ENCODE measurements at regions not wholly inside any gene's neighbourhood (a gene's known extent, or its start where the extent isn't known, plus 50 kb on each side); places are given as distances from the start of the nearest gene placed in this dataset.

DNA sequence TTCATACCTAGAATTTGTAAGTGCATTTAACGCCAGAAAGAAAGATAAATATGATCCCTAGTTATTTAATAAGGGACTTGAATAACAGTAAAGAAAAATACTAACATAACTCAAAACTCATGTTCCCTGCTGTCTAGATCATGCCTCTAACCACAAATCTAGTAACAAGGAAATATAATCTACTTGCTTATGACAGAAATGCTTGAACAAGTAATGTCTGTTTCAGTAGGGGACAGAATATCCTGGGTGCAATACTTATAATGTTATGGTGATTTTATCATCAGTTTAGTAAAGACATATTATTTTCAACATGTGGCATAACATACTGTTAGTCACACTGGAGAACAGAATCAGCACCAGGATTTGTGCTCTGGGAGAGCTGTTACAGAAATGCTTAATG, 861.9 kb upstream of the SLITRK1 start:
- TF ChIP-seq, protein P1, sequence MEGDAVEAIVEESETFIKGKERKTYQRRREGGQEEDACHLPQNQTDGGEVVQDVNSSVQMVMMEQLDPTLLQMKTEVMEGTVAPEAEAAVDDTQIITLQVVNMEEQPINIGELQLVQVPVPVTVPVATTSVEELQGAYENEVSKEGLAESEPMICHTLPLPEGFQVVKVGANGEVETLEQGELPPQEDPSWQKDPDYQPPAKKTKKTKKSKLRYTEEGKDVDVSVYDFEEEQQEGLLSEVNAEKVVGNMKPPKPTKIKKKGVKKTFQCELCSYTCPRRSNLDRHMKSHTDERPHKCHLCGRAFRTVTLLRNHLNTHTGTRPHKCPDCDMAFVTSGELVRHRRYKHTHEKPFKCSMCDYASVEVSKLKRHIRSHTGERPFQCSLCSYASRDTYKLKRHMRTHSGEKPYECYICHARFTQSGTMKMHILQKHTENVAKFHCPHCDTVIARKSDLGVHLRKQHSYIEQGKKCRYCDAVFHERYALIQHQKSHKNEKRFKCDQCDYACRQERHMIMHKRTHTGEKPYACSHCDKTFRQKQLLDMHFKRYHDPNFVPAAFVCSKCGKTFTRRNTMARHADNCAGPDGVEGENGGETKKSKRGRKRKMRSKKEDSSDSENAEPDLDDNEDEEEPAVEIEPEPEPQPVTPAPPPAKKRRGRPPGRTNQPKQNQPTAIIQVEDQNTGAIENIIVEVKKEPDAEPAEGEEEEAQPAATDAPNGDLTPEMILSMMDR (IDR thresholded peaks at IDR 0.05; ENCODE audit: control extremely low read depth, extremely low read depth, low read depth, missing control alignments): no peak
- CTCF ChIA-PET: no interaction called here
- POLR2A ChIA-PET: no interaction called here
- DNase-seq (ENCODE audit: extremely low spot score): no peak

DNA sequence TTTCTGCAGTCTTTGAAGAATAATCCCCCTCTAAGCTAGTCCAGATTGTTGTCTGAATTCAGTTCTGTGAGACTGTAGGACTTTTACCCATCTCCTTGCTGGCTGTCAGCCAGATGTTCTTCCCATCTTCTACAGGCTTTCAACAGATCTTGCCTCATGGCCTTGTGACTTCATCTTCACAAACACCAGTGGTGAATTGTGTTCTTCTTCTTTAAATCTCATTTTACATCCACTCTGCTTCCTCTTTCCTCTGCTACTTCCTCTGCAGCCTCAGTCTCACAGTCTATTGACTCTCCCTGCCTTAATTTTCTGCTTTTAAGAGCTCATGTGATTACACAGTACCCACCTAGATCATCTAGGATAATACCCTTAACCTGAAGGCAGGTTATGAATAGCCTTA, 859.0 kb upstream of the SLITRK1 start:
- CTCF ChIA-PET: no interaction called here

DNA sequence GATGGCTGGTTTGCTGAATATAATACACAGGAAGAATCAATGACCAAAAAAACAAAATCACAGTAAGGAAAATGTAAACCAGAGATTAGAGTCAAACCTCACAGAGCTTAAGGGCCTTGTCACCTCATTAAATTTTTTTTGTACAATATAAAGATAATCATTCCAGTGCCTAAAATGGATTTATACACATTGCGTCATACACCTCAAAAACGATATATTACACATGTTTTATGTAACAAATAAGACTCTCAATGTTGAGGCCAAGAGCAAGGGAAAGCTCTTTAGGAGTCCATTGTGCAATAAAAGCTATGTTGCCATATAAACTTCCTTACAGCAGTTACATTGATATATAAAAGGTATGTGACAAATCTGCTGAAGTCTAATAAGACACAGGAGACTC, 856.7 kb upstream of the SLITRK1 start:
- no peak for DNase-seq (ENCODE audit: extremely low spot score)
- POLR2A ChIA-PET: no interaction called here
- CTCF ChIA-PET: no interaction called here
- TF ChIP-seq, protein P1 (IDR thresholded peaks at IDR 0.05; ENCODE audit: control extremely low read depth, extremely low read depth, low read depth, missing control alignments): no peak

More for the DNA sequence above, 859.0 kb upstream of the SLITRK1 start:
- TF ChIP-seq, protein P1 (IDR thresholded peaks at IDR 0.05; ENCODE audit: control extremely low read depth, extremely low read depth, low read depth, missing control alignments): no peak
- POLR2A ChIA-PET: no interaction called here
- no peak for DNase-seq (ENCODE audit: extremely low spot score)

DNA sequence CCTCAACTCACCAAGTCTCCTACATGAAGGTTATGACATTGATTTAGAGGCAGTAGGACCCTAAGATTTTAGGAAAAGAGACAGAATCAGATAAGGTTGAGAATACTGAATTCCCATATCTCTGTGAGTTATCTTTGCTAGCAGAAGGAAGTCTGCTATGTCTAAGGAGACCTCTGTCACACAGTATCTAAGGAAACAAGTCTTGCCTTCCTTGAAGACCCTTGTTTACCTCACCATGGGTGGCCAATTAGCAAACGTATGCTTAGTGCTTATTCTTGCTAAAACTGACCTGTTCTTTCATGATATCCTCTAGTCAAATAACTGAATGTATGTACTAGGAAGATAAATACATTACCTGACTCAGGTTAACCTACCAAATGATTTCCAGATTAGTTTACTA, 855.4 kb upstream of the SLITRK1 start:
- ChIA-PET CTCF (no interaction called here), POLR2A (no interaction called here)
- TF ChIP-seq, protein P1 (IDR thresholded peaks at IDR 0.05; ENCODE audit: control extremely low read depth, extremely low read depth, low read depth, missing control alignments): no peak
- no peak for DNase-seq (ENCODE audit: extremely low spot score)

DNA sequence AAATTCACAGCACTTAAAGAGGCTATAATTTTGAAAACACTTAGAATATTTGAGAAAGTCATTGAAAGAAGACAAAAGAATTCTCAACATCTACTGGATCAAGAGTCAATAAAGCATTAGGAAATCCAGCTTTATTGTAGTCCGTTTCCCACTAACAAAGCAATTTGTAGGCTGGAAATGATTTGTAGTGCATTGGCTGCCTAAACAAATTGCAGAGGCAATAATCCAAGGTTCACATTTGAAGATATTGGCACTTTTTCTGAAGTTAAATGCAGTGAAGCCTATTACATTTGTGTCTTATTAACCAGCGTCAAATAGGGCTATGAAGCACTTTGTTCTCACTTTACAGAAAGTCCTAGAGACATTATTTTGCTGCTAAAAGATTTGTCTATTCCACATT, 848.1 kb upstream of the SLITRK1 start:
- no peak for DNase-seq (ENCODE audit: extremely low spot score)
- POLR2A ChIA-PET: no interaction called here
- CTCF ChIA-PET: no interaction called here
- TF ChIP-seq, protein P1 (IDR thresholded peaks at IDR 0.05; ENCODE audit: control extremely low read depth, extremely low read depth, low read depth, missing control alignments): no peak

DNA sequence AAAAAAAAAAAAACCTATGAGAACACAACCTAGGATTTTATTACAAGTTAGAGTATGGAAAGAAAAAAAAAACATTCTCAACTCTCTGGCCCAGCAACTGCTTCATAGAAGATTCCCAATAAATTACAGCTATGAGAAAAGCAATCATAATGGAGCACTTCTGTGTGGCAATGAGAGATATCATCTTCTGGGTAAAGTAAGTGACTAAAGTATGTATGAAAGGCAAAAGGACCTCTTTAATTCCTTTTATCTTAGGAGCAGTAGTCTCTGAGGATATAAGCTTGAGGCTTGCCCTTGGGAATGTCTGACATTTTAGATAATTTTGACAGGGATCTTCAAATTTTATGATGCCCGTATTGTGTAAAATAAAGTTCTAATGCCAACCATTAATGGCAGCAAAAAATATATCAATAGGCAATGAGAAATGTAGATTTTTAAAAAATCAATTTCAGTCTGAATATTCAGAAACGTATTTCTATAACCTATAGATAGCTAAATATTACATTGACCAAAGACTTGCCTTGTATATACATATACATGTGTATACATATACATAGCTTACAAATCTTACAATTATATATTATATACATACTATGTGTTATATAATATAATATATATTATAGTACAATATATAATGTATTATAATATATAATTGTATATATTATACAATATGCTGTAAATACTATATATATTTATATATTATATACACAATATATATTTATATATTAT, 823.9 kb upstream of the SLITRK1 start:
- TF ChIP-seq, protein P1 (IDR thresholded peaks at IDR 0.05; ENCODE audit: control extremely low read depth, extremely low read depth, low read depth, missing control alignments): no peak
- ChIA-PET POLR2A (no interaction called here), CTCF (no interaction called here)
- DNase-seq (ENCODE audit: extremely low spot score): no peak

All from GM10248 (cell line).